22Rv1 (cell line): ENCODE measurements at regions not wholly inside any gene's neighbourhood (a gene's known extent, or its start where the extent isn't known, plus 50 kb on each side); places are given as distances from the start of the nearest gene placed in this dataset.

Source experiments
- CTCF ChIP-seq: fragments of 450-650 bp; IDR thresholded peaks from 2 replicates; pipeline ENCODE4 v1.5.1; 2017; ENCODE audit warnings: mild to moderate bottlenecking
- ZFX ChIP-seq: fragments of 450-650 bp; IDR thresholded peaks from 2 replicates; pipeline ENCODE4 v1.6.1; 2017; ENCODE audit warnings: antibody characterized with exemption, borderline replicate concordance

DNA sequence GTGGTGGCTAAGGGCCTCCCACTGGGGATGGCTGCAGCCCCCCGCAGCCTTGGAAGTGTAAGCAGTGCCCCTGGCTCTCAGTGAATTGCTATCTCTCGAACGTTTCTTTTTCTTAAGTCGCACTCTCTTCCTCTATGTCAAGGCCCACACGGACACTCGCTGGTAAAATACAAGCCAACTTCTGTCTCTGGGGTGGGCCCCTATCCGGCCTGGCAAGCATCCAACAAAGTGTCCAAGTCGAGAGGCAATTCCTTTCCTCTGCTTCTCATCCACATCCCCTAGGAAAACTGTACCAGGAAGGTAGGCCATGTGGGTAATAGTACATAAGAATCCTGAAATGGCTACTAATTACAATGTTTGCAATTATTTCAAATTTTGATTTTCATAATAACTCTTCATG lies 194.9 kb upstream of the MGMT start:
- TF ChIP-seq CTCF: no peak
- no peak for TF ChIP-seq ZFX
